PC-9 (cell line): ENCODE measurements at regions not wholly inside any gene's neighbourhood (a gene's known extent, or its start where the extent isn't known, plus 50 kb on each side); places are given as distances from the start of the nearest gene placed in this dataset.

Experiments used
- BruUV-seq: library from RNA; stranded (reverse); fragments of 400-500 nt; replicated peaks from 2 replicates; lab custom pipeline; 2021; lab: Mats Ljungman, UMichigan
- CTCF ChIA-PET: fragments of 300-600 bp; sonication (Branson Sonifier 250); formaldehyde crosslinking; loops from one replicate; lab custom pipeline; 2022; ENCODE audit warnings: antibody characterized with exemption; lab: Charles Lee
- POLR2A ChIA-PET: fragments of 300-600 bp; sonication (Branson Sonifier 250); formaldehyde crosslinking; loops from one replicate; lab custom pipeline; 2022; ENCODE audit warnings: antibody characterized with exemption; ENCODE audit not compliant: unreplicated experiment; lab: Charles Lee
- DNase-seq, 2 experiments: peaks; one replicate each; pipeline versions ENCODE4 v3.0.0 to v3.0.0-alpha.2; 2015 to 2022; ENCODE audit warnings: mixed read lengths in 1 of 2
- H2AFZ ChIP-seq: fragments of 200-600 bp; sonication (generic); 2 replicates; pipeline ENCODE4 v1.8.1; 2017; ENCODE audit warnings: antibody characterized with exemption
- H3F3A ChIP-seq: fragments of 200-600 bp; sonication (generic); 2 replicates; pipeline ENCODE4 v1.8.1; 2017; ENCODE audit warnings: antibody characterized with exemption, mild to moderate bottlenecking, low read depth; ENCODE audit not compliant: insufficient read depth
- H3K27ac ChIP-seq: fragments of 200-600 bp; sonication (generic); 2 replicates; pipeline ENCODE4 v1.6.1; 2016; ENCODE audit warnings: mixed run types
- H3K27me3 ChIP-seq: fragments of 200-600 bp; sonication (generic); 2 replicates; pipeline ENCODE4 v1.6.1; 2016; ENCODE audit warnings: low read depth, mixed run types; ENCODE audit not compliant: insufficient read depth
- H3K36me3 ChIP-seq: fragments of 200-600 bp; sonication (generic); 2 replicates; pipeline ENCODE4 v1.6.1; 2016; ENCODE audit warnings: low read depth, mixed run types
- H3K4me1 ChIP-seq: fragments of 200-600 bp; sonication (generic); replicated peaks from 2 replicates; pipeline ENCODE4 v1.6.1; 2016; ENCODE audit warnings: mixed run types; ENCODE audit not compliant: insufficient read depth
- H3K4me2 ChIP-seq: fragments of 200-600 bp; sonication (generic); 2 replicates; pipeline ENCODE4 v1.6.1; 2017; ENCODE audit warnings: mixed run types
- H3K4me3 ChIP-seq: fragments of 200-600 bp; sonication (generic); 2 replicates; pipeline ENCODE4 v1.6.1; 2016; ENCODE audit warnings: mixed run types
- H3K79me2 ChIP-seq: fragments of 200-600 bp; sonication (generic); 2 replicates; pipeline ENCODE4 v1.6.1; 2017; ENCODE audit warnings: low read depth, mixed run types
- H3K9me2 ChIP-seq: fragments of 200-600 bp; sonication (generic); 2 replicates; pipeline ENCODE4 v1.8.1; 2017; ENCODE audit warnings: mild to moderate bottlenecking; ENCODE audit not compliant: insufficient read depth
- H3K9me3 ChIP-seq: fragments of 200-600 bp; sonication (generic); 2 replicates; pipeline ENCODE4 v1.8.1; 2016; ENCODE audit warnings: low read depth; ENCODE audit not compliant: insufficient read depth
- H4K20me1 ChIP-seq: fragments of 200-600 bp; sonication (generic); 2 replicates; pipeline ENCODE4 v1.8.1; 2017; ENCODE audit not compliant: insufficient read depth
- EZH2 ChIP-seq: fragments of 200-600 bp; sonication (generic); IDR thresholded peaks from 2 replicates; pipeline ENCODE4 v1.8.0; 2017; ENCODE audit warnings: antibody characterized with exemption, low read depth
- intact Hi-C: fragments of 100-400 bp; cut with micrococcal nuclease; formaldehyde crosslinking; loops from one replicate; pipeline ENCODE4 v1.10.0; 2022; ENCODE audit not compliant: unreplicated experiment
- TF ChIP-seq, protein P1 (sequence below): fragments of 200-600 bp; sonication (generic); conservative IDR thresholded peaks from 2 replicates; pipeline ENCODE4 v1.6.1; 2017; ENCODE audit warnings: mixed run types, antibody characterized with exemption, mild to moderate bottlenecking, moderate library complexity

GRCh38 chr11:42234451-42234951, 775.0 kb upstream of the LRRC4C start:
- DNase-seq: no peak
- POLR2A ChIA-PET: no interaction called here
- H3K4me2 ChIP-seq: no peak overlapping the region

GRCh38 chr11:42237701-42238235, 778.3 kb upstream of the LRRC4C start:
- H4K20me1 ChIP-seq: 0 out of 2 replicates have a peak, but pooled peaks cover 3% of the 10 kb centered on the region
- no peaks in the 10 kb centered on the region for H3K79me2 ChIP-seq
- intact Hi-C loops: no loop called here
- peaks cover 6% of the 10 kb centered on the region; the same call in 1 of the 2 replicates for H3K27me3 ChIP-seq
- DNase-seq: no peak
- H3K4me2 ChIP-seq: no peak overlapping the region
- ChIA-PET CTCF (no interaction called here), POLR2A (no interaction called here)
- H3F3A ChIP-seq: no peaks in the 10 kb centered on the region
- no peak overlapping the region for H3K4me3 ChIP-seq
- TF ChIP-seq, protein P1, sequence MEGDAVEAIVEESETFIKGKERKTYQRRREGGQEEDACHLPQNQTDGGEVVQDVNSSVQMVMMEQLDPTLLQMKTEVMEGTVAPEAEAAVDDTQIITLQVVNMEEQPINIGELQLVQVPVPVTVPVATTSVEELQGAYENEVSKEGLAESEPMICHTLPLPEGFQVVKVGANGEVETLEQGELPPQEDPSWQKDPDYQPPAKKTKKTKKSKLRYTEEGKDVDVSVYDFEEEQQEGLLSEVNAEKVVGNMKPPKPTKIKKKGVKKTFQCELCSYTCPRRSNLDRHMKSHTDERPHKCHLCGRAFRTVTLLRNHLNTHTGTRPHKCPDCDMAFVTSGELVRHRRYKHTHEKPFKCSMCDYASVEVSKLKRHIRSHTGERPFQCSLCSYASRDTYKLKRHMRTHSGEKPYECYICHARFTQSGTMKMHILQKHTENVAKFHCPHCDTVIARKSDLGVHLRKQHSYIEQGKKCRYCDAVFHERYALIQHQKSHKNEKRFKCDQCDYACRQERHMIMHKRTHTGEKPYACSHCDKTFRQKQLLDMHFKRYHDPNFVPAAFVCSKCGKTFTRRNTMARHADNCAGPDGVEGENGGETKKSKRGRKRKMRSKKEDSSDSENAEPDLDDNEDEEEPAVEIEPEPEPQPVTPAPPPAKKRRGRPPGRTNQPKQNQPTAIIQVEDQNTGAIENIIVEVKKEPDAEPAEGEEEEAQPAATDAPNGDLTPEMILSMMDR: no peak
- no peak for TF ChIP-seq EZH2
- no TSS peak for BruUV-seq
- H3K4me1 ChIP-seq: no peaks in the 10 kb centered on the region
- H3K36me3 ChIP-seq: no peaks in the 10 kb centered on the region
- H2AFZ ChIP-seq: no peak overlapping the region
- no peaks in the 10 kb centered on the region for H3K9me3 ChIP-seq
- no peak overlapping the region for H3K27ac ChIP-seq
- H3K9me2 ChIP-seq: no peaks in the 10 kb centered on the region

More at GRCh38 chr11:42234451-42234951, 775.0 kb upstream of the LRRC4C start:
- Histone ChIP-seq H3K9me2 (no peaks in the 10 kb centered on the region), H3K79me2 (no peaks in the 10 kb centered on the region), H4K20me1 (0 out of 2 replicates have a peak, but pooled peaks cover 3% of the 10 kb centered on the region), H3K27me3 (peaks cover 2% of the 10 kb centered on the region; the same call in 1 of the 2 replicates), H3K9me3 (no peaks in the 10 kb centered on the region), H3K4me3 (no peak overlapping the region), H3K27ac (no peak overlapping the region), H2AFZ (no peak overlapping the region), H3K4me1 (no peaks in the 10 kb centered on the region), H3K36me3 (no peaks in the 10 kb centered on the region), H3F3A (no peaks in the 10 kb centered on the region)
- CTCF ChIA-PET: no interaction called here
- BruUV-seq: no TSS peak
- TF ChIP-seq, protein P1: no peak
- no peak for TF ChIP-seq EZH2
- intact Hi-C loops: no loop called here

DNA sequence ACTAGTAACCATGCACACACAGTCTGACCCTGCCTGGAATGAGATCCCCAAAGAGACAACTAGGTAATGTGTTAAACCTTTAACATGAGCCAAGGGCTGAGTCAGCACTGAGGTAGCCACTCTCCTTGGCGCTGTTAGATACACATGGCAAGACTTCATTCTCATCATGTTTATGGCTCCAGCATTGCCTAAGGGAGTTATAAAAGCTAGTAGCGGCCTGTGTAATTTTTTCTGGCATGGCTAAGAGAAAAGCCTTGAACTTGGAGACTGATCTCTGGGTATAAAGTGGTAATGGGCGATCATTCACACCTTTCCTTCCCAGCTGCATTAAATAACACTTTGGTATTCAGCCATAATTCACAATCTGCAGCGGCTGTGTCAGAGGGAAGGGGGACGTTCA, 779.7 kb upstream of the LRRC4C start:
- H3K4me1 ChIP-seq: no peaks in the 10 kb centered on the region
- no peak overlapping the region for H3K4me2 ChIP-seq
- H3K4me3 ChIP-seq: no peak overlapping the region
- H3K27me3 ChIP-seq: peaks cover 9% of the 10 kb centered on the region; the same call in 1 of the 2 replicates
- no peak overlapping the region for H2AFZ ChIP-seq
- no peaks in the 10 kb centered on the region for H3K36me3 ChIP-seq
- no TSS peak for BruUV-seq
- CTCF ChIA-PET: interaction anchor here (0.6 kb wide), 1 partner anchor 1303 kb away, joined by 7 read pairs; no protein-coding TSS in a partner anchor
- no peaks in the 10 kb centered on the region for H3K9me3 ChIP-seq
- TF ChIP-seq EZH2: no peak
- TF ChIP-seq, protein P1: no peak
- no peaks in the 10 kb centered on the region for H4K20me1 ChIP-seq
- intact Hi-C loops: no loop called here
- no peaks in the 10 kb centered on the region for H3K9me2 ChIP-seq
- no peak overlapping the region for H3K27ac ChIP-seq
- no peaks in the 10 kb centered on the region for H3K79me2 ChIP-seq
- POLR2A ChIA-PET: no interaction called here
- no peaks in the 10 kb centered on the region for H3F3A ChIP-seq
- DNase-seq: no peak
